PC-3 (cell line): ENCODE measurements at regions not wholly inside any gene's neighbourhood (a gene's known extent, or its start where the extent isn't known, plus 50 kb on each side); places are given as distances from the start of the nearest gene placed in this dataset.

Experiments used
- EZH2 ChIP-seq: fragments of 300-600 bp; sonication (generic); IDR thresholded peaks from one replicate; pipeline ENCODE4 v1.6.1; 2017; ENCODE audit warnings: antibody characterized with exemption, mild to moderate bottlenecking, low read length; ENCODE audit not compliant: unreplicated experiment
- EZH2phosphoT487 ChIP-seq: fragments of 300-600 bp; sonication (generic); IDR thresholded peaks from 2 replicates; pipeline ENCODE4 v1.6.1; 2018; ENCODE audit warnings: mild to moderate bottlenecking, antibody characterized with exemption, low read length, borderline replicate concordance
- TF ChIP-seq, protein P1 (sequence below): fragments of 300-600 bp; sonication (generic); conservative IDR thresholded peaks from 2 replicates; pipeline ENCODE4 v1.5.1; 2017; ENCODE audit warnings: antibody characterized with exemption, low read depth, mild to moderate bottlenecking, low read length

GRCh38 chr1:198465201-198466144 is 75.0 kb downstream of the ATP6V1G3 start:
- TF ChIP-seq EZH2 (no peak), EZH2phosphoT487 (no peak)
- TF ChIP-seq, protein P1, sequence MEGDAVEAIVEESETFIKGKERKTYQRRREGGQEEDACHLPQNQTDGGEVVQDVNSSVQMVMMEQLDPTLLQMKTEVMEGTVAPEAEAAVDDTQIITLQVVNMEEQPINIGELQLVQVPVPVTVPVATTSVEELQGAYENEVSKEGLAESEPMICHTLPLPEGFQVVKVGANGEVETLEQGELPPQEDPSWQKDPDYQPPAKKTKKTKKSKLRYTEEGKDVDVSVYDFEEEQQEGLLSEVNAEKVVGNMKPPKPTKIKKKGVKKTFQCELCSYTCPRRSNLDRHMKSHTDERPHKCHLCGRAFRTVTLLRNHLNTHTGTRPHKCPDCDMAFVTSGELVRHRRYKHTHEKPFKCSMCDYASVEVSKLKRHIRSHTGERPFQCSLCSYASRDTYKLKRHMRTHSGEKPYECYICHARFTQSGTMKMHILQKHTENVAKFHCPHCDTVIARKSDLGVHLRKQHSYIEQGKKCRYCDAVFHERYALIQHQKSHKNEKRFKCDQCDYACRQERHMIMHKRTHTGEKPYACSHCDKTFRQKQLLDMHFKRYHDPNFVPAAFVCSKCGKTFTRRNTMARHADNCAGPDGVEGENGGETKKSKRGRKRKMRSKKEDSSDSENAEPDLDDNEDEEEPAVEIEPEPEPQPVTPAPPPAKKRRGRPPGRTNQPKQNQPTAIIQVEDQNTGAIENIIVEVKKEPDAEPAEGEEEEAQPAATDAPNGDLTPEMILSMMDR, result peak; percentile 73
